ENCODE measurements at regions not wholly inside any gene's neighbourhood (a gene's known extent, or its start where the extent isn't known, plus 50 kb on each side); places are given as distances from the start of the nearest gene placed in this dataset.

DNA sequence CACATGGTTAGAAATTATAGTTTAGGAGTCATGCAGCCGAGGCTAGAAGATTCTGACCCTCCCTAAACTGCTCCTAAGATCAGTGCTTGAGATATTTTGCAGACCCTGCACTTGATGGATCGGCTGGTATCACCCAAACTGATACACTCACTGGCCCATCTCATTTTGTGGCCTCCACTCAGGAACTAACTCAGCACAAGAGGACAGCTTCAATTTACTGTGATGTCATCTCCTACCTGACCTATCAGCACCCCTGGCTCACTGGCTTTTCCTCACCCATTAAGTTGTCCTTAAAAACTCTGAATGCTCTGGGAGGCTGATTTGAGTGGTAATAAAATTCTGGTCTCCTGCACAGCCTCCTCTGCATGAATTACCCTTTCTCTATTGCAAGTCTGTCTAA, 450.9 kb downstream of the PCDH10 start:
- TF ChIP-seq, protein P1, sequence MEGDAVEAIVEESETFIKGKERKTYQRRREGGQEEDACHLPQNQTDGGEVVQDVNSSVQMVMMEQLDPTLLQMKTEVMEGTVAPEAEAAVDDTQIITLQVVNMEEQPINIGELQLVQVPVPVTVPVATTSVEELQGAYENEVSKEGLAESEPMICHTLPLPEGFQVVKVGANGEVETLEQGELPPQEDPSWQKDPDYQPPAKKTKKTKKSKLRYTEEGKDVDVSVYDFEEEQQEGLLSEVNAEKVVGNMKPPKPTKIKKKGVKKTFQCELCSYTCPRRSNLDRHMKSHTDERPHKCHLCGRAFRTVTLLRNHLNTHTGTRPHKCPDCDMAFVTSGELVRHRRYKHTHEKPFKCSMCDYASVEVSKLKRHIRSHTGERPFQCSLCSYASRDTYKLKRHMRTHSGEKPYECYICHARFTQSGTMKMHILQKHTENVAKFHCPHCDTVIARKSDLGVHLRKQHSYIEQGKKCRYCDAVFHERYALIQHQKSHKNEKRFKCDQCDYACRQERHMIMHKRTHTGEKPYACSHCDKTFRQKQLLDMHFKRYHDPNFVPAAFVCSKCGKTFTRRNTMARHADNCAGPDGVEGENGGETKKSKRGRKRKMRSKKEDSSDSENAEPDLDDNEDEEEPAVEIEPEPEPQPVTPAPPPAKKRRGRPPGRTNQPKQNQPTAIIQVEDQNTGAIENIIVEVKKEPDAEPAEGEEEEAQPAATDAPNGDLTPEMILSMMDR (IDR thresholded peaks at IDR 0.05; ENCODE audit: control insufficient read depth, insufficient read depth, low read depth, low read length, missing control alignments), result no peak
- no peak overlapping the region for H3K4me3 ChIP-seq (ENCODE audit: control insufficient read depth, low read depth, low read length)
- no peak for DNase-seq (ENCODE audit: low read depth)

DNA sequence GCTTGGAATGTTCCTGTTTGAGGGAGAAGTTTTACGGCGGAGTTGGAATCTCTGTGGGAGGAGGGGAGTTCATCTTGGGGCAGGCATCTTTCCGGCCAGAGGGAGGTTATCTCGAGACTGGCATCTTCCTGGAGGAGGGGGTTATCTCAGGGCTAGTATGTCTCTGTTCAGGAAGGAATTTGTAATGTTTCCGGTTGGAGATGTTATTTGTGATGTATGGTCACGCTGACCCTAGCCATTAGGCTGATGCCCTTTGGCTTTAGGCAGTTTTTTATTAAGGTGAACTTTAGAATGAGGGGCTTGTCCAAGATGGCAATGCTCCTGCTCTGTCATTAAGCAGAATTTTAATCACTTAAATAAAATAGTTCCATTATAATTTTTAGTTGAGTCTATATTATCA, 449.7 kb downstream of the PCDH10 start:
- TF ChIP-seq, protein P1 (IDR thresholded peaks at IDR 0.05; ENCODE audit: control insufficient read depth, insufficient read depth, low read depth, low read length, missing control alignments), result no peak
- no peak overlapping the region for H3K4me3 ChIP-seq (ENCODE audit: control insufficient read depth, low read depth, low read length)
- no peak for DNase-seq (ENCODE audit: low read depth)

DNA sequence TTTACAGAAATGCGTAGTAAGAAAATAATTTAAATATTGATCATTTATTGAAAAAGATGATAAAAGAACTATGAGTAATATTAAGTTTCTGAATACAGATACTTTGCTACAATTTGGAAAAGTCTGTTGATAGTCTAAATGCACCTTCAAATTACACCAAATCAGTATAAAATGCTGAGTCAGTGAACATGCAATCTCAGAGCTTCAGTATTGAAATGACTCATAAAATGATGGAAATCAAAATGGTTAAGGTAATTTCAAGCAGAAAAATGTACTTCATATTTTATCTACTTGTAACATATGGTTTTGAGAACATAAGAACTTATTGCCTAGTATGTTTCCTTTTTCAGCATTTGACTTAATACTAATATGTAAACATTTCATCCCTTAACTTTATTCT, 448.2 kb downstream of the PCDH10 start:
- TF ChIP-seq, protein P1 (IDR thresholded peaks at IDR 0.05; ENCODE audit: control insufficient read depth, insufficient read depth, low read depth, low read length, missing control alignments), result no peak
- H3K4me3 ChIP-seq (ENCODE audit: control insufficient read depth, low read depth, low read length), result no peak overlapping the region
- no peak for DNase-seq (ENCODE audit: low read depth)

DNA sequence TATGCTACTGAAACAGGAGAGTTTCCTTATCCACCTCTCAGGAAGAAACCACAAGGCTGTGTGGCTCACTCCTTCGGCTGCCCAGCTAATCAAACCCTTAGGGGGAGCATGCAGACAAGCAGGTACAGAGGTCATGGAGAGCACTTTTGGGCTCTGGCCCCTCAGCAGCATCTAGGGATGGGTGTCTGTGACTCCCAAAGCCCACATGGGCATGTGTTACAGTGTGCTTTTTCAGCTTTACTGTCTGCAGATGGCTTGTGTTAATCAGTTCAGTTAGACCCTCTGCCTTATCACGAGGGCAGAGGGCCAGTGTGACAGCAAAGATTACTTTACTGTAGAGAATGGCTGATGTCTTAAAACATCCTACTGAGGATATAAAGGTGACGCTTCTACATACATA, 447.4 kb downstream of the PCDH10 start:
- H3K4me3 ChIP-seq (ENCODE audit: control insufficient read depth, low read depth, low read length), result no peak overlapping the region
- no peak for DNase-seq (ENCODE audit: low read depth)
- TF ChIP-seq, protein P1 (IDR thresholded peaks at IDR 0.05; ENCODE audit: control insufficient read depth, insufficient read depth, low read depth, low read length, missing control alignments), result no peak

DNA sequence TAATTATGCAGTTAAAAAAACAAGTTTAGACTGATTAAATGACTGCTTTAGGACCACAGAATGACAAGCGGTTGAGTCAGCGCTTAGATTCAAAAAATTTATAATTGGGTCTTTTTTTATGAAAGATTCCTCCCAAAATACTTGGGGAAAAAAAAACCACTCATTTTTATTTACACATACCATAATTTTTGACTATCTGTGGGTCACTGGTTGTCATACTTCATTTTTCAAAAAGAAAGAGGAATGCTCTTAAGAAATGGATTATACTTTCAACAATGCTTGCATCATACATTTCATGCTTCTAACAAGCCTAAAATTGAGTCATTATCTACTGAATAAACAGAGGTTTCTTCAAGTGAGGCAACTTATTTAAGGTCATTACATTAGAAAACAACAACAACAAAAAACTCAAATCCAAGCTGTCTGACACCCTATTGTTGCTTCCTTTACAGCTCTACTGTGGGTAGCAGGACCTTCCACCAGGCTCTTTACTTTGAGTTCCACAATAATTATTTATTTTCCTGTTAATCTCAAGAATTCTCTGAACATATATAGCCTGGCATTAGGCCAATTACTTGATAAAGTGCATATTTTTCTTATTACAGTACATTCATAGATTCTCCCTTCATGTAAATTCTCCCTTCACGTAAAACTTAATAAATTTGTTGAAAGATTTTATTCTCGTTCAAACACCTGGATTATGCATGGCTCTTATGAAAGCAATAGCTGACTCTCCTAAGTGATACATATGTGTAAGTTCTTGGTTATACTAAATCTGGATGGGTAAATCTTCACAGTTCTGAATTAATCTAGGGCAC, 445.5 kb downstream of the PCDH10 start:
- H3K4me3 ChIP-seq (ENCODE audit: control insufficient read depth, low read depth, low read length), result no peak overlapping the region
- TF ChIP-seq, protein P1 (IDR thresholded peaks at IDR 0.05; ENCODE audit: control insufficient read depth, insufficient read depth, low read depth, low read length, missing control alignments), result no peak
- no peak for DNase-seq (ENCODE audit: low read depth)

DNA sequence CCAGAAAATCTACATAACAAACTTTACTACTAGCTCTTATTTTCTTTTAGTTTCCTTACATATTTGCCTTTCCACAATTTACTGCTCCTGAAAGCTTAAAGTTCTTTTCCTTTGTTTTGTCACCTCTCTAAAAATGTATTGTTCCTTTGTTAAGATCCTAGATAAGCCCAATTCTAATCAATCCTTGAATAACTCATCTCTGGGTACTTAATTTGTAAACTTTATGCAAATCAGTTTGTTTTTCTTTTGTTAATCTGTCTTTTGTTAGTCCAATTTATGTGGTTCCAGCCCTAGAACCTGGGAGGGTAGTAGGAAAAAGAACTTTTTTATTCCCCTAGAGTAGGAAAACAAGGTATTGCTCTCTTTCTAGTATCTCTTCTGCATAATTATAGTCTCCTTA, 444.7 kb downstream of the PCDH10 start:
- TF ChIP-seq, protein P1 (IDR thresholded peaks at IDR 0.05; ENCODE audit: control insufficient read depth, insufficient read depth, low read depth, low read length, missing control alignments), result no peak
- H3K4me3 ChIP-seq (ENCODE audit: control insufficient read depth, low read depth, low read length), result no peak overlapping the region
- no peak for DNase-seq (ENCODE audit: low read depth)

Measured in AG09309 (cell line).